Smooth muscle cell (in vitro differentiated cells): ENCODE measurements at regions not wholly inside any gene's neighbourhood (a gene's known extent, or its start where the extent isn't known, plus 50 kb on each side); places are given as distances from the start of the nearest gene placed in this dataset.
"Not testable (repeated sequence)": the region's sequence is repeated elsewhere in the genome, so short reads cannot be mapped to it uniquely, and the experiment has no call there.

Experiments
- DNase-seq: peaks from one replicate; lab custom pipeline; 2025; ENCODE audit not compliant: unreplicated experiment; lab: John Stamatoyannopoulos, UW
- H2AFZ ChIP-seq: fragments of 200-600 bp; sonication (generic); 2 replicates; pipeline ENCODE4 v1.6.0; 2016; ENCODE audit warnings: antibody characterized with exemption, low read depth, mild to moderate bottlenecking
- H3F3A ChIP-seq: fragments of 200-600 bp; sonication (generic); 2 replicates; pipeline ENCODE4 v1.6.0; 2017; ENCODE audit warnings: antibody characterized with exemption, low read depth
- H3K27ac ChIP-seq: fragments of 200-600 bp; sonication (generic); 2 replicates; pipeline ENCODE4 v1.5.1; 2016; ENCODE audit warnings: low read depth, mild to moderate bottlenecking
- H3K27me3 ChIP-seq: fragments of 200-600 bp; sonication (generic); 2 replicates; pipeline ENCODE4 v1.6.1; 2016; ENCODE audit warnings: low read depth, mild to moderate bottlenecking
- H3K36me3 ChIP-seq: fragments of 200-600 bp; sonication (generic); 2 replicates; pipeline ENCODE4 v1.5.1; 2016; ENCODE audit warnings: low read depth
- H3K4me1 ChIP-seq: fragments of 200-600 bp; sonication (generic); 2 replicates; pipeline ENCODE4 v1.5.1; 2016; ENCODE audit warnings: low read depth
- H3K4me2 ChIP-seq: fragments of 200-600 bp; sonication (generic); 2 replicates; pipeline ENCODE4 v1.6.0; 2016; ENCODE audit warnings: mild to moderate bottlenecking
- H3K4me3 ChIP-seq: fragments of 200-600 bp; sonication (generic); 2 replicates; pipeline ENCODE4 v1.5.1; 2016; ENCODE audit warnings: mild to moderate bottlenecking
- H3K79me2 ChIP-seq: fragments of 200-600 bp; sonication (generic); 2 replicates; pipeline ENCODE4 v1.6.0; 2016; ENCODE audit warnings: low read depth, mild to moderate bottlenecking
- H3K9ac ChIP-seq: fragments of 200-600 bp; sonication (generic); 2 replicates; pipeline ENCODE4 v1.6.0; 2016; ENCODE audit warnings: low read depth
- H3K9me3 ChIP-seq: fragments of 200-600 bp; sonication (generic); replicated peaks from 2 replicates; pipeline ENCODE4 v1.5.1; 2016; ENCODE audit warnings: low read depth
- H4K20me1 ChIP-seq: fragments of 200-600 bp; sonication (generic); 2 replicates; pipeline ENCODE4 v1.6.0; 2016; ENCODE audit warnings: low read depth
- CTCF ChIP-seq: fragments of 200-600 bp; sonication (generic); IDR thresholded peaks from 2 replicates; pipeline ENCODE4 v1.5.1; 2017; ENCODE audit warnings: borderline replicate concordance, mild to moderate bottlenecking, antibody characterized with exemption; ENCODE audit not compliant: insufficient read depth, poor library complexity, severe bottlenecking
- WGBS: methylation state at CpG from one replicate; pipeline ENCODE4 v1.1.7; 2016; ENCODE audit warnings: low lambda C conversion rate; 5-methylcytosine and 5-hydroxymethylcytosine counted together

- not testable (repeated sequence) for H3K36me3 ChIP-seq, H3K4me1 ChIP-seq, H2AFZ ChIP-seq, H3K4me3 ChIP-seq, H3K27ac ChIP-seq, H3K79me2 ChIP-seq, H3K27me3 ChIP-seq, DNase-seq, H4K20me1 ChIP-seq, H3F3A ChIP-seq, H3K9ac ChIP-seq, H3K9me3 ChIP-seq
- H3K4me2 ChIP-seq = peak overlapping the region; percentile 26
- WGBS = 28% methylated on average over 3 of the region's 3 CpGs
These were observed 53.4 kb upstream of the PSMA1 start for GRCh38 chr11:14573539-14574057.

- H3K4me3 ChIP-seq = no peak overlapping the region
- H3K27me3 ChIP-seq = no peaks in the 10 kb centered on the region
- no peaks in the 10 kb centered on the region for H3K36me3 ChIP-seq
- no peaks in the 10 kb centered on the region for H3K79me2 ChIP-seq
- no peak for TF ChIP-seq CTCF
- H3K9ac ChIP-seq = no peak overlapping the region
- H3K4me1 ChIP-seq = no peaks in the 10 kb centered on the region
- peaks cover 8% of the 10 kb centered on the region for H3F3A ChIP-seq
- H4K20me1 ChIP-seq = no peaks in the 10 kb centered on the region
- no peak for DNase-seq
- no peaks in the 10 kb centered on the region for H3K9me3 ChIP-seq
- no peak overlapping the region for H3K27ac ChIP-seq
- H2AFZ ChIP-seq = no peak overlapping the region
- no peak overlapping the region for H3K4me2 ChIP-seq
- WGBS = 92% methylated on average over 1 of the region's 1 CpG
These were observed 57.1 kb upstream of the PSMA1 start for GRCh38 chr11:14577292-14577691.

- Histone ChIP-seq H3F3A (peaks cover 8% of the 10 kb centered on the region), H3K4me2 (peak overlapping the region; percentile 12), H3K36me3 (no peaks in the 10 kb centered on the region), H2AFZ (peak overlapping the region; percentile 29), H3K79me2 (no peaks in the 10 kb centered on the region), H3K9ac (no peak overlapping the region), H3K27me3 (no peaks in the 10 kb centered on the region), H3K9me3 (no peaks in the 10 kb centered on the region), H4K20me1 (no peaks in the 10 kb centered on the region), H3K4me3 (no peak overlapping the region), H3K27ac (no peak overlapping the region), H3K4me1 (no peaks in the 10 kb centered on the region)
- no peak for DNase-seq
- 90% methylated on average over 4 of the region's 4 CpGs for WGBS
- TF ChIP-seq CTCF = no peak
These were observed 57.8 kb upstream of the PSMA1 start for GRCh38 chr11:14577835-14578529.

- Histone ChIP-seq H3K4me3 (no peak overlapping the region), H3K4me1 (no peaks in the 10 kb centered on the region), H4K20me1 (no peaks in the 10 kb centered on the region), H3K9ac (no peak overlapping the region), H3F3A (peaks cover 8% of the 10 kb centered on the region), H3K9me3 (no peaks in the 10 kb centered on the region), H2AFZ (peak overlapping the region; percentile 29), H3K27me3 (no peaks in the 10 kb centered on the region), H3K79me2 (no peaks in the 10 kb centered on the region), H3K4me2 (peak overlapping the region; percentile 37), H3K27ac (peak overlapping the region; percentile 54), H3K36me3 (no peaks in the 10 kb centered on the region)
- no peak for DNase-seq
- no peak for TF ChIP-seq CTCF
- whole genome bisulfite sequencing = 33% methylated on average over 3 of the region's 3 CpGs
These were observed 58.4 kb upstream of the PSMA1 start for GRCh38 chr11:14578541-14578956.
